ENCODE measurements at regions not wholly inside any gene's neighbourhood (a gene's known extent, or its start where the extent isn't known, plus 50 kb on each side); places are given as distances from the start of the nearest gene placed in this dataset.

DNA sequence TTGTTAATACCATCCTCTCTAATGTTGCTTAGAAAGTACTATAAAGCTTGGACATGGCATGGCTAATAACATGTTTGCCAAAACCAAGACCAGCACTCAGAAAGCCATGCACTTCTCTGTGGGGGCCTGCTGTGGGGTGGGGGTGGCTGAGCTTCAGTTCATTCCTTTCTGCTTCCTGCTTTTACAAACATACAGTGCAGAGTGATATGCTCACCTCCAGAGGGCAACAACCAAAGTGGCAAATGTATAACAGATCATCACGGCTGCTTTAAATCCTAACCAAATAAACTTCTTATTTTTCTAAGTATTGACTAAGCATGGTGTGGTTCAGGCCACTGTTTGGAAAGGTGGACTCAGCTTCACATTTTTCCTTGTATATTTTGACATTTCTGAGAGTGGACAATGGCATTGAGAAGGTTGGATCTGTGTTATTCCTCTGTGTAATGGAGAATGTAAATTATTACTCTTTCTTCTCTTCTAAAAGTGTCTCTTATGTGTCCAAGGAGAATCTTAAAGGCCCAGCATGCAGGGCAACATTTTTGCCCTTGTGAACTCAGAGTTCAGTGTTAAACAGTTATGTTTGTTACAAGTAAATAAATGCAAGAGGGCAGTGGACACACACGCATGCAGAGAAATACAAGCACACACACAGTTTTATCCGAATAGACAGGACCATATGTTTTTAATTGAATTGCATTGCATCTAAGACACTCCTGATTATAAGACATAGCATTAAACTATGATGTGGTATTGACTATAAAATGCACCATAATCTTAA lies 186.1 kb downstream of the HERPUD2 start:
- DNase-seq (ENCODE audit: low read depth in 2 of 3, low spot score in 1 of 3) = no peak

DNA sequence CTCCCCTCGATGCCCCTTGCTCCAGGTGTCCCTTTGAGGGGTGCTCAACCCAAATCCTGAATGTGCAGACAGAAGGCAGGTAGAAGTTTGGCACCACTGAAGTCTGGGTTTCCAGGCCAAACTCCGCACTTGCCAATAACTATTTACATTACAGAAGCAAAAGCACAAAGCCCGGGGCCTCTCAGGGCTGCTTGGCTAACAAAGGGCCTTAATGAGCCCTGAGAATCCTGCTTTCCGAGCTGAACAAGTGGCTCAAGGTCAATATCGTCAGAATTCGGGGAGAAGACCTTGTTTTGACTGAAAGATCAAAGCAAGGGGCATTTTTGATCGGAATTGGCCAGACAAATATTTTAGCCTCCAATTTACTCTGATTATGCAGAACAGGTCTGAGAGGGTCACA lies 189.9 kb downstream of the HERPUD2 start:
- no peak for DNase-seq (ENCODE audit: low read depth in 2 of 3, low spot score in 1 of 3)

GRCh38 chr7:35504365-35504764 lies 190.6 kb downstream of the HERPUD2 start:
- no peak for DNase-seq (ENCODE audit: low read depth in 2 of 3, low spot score in 1 of 3)

- no peak for DNase-seq (ENCODE audit: low read depth in 2 of 3, low spot score in 1 of 3)
Measured at GRCh38 chr7:35501681-35502080, 193.3 kb downstream of the HERPUD2 start.

- no peak for DNase-seq (ENCODE audit: low read depth in 2 of 3, low spot score in 1 of 3)
Measured at GRCh38 chr7:35499226-35499625, 195.7 kb downstream of the HERPUD2 start.

DNA sequence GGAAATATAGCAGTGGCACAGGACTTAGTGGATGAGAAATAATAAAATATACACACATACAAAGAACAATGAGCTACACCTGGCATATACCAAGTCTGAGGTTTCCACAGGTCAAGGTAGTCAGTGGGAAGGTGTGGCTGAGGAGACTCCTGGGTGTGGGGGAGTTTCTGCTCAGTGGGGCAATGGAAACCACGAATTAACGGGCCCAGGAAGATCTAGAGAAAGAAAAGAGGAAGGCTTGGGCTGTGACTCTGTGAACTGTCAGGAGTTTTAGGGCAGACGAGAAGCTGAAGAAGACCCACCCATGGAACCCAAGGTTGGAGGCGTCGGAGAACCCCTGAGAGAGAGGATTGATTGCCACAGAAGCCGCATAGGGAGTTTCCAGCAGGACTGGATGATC lies 196.5 kb downstream of the HERPUD2 start:
- no peak for DNase-seq (ENCODE audit: low read depth in 2 of 3, low spot score in 1 of 3)

- no peak for DNase-seq (ENCODE audit: low read depth in 2 of 3, low spot score in 1 of 3)
Measured at GRCh38 chr7:35495844-35496243, 199.1 kb downstream of the HERPUD2 start.

DNA sequence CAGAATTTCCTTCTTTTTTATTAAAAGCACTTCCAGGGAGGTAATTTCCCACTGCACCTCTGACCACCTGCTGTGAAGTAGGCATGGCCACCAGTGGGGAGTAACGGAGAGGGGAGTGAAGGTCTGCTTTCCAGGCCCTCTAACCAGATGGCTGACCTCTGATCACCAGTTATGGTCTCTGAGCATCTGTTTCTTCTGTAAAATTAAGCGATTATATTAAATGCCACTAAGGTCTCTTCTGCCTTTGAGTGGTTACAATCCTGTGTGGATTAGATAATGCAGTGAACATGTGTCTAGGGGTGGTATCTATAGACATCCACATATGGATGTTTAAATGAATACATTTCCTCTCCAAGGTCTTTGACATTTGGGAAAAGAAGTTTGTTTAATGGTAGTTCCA lies 199.6 kb downstream of the HERPUD2 start:
- no peak for DNase-seq (ENCODE audit: low read depth in 2 of 3, low spot score in 1 of 3)

GRCh38 chr7:35494407-35494806 lies 200.5 kb downstream of the HERPUD2 start:
- DNase-seq (ENCODE audit: low read depth in 2 of 3, low spot score in 1 of 3) = no peak

DNA sequence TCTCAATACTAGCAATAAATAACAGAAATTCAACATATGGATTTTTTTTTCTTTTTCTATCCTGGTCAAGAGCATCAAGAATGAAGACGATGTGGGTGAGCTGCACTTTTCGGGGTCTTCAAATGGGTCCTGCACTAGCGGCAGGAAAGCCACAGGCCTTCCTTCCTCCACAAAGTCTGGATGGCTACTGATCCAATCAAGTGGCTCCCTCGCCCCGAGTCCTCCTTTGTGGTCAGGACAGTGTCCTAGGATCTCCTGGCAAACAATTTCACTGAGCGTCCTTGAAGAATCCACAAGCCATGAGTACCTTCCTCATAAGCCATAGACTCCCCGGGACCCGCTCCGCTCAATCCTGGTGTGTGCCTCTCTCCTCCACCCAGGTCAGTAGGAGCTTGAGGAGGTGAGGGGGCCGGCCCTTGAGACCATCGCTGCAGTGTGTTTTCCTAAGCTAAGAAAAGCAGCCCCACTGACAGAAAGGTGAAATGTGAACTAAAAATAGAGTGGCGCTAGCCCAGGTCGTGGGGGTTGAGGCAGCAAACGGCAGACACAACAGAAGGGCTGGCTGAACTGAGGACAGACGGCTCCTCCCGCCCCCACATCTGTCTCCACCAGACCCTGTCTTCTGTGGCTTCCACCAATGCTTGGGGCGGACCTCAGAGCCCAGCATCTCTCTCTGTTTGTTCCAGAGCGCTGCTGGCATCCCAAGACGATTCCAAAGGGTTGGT lies 202.3 kb downstream of the HERPUD2 start:
- DNase-seq (ENCODE audit: low read depth in 2 of 3, low spot score in 1 of 3) = no peak

DNA sequence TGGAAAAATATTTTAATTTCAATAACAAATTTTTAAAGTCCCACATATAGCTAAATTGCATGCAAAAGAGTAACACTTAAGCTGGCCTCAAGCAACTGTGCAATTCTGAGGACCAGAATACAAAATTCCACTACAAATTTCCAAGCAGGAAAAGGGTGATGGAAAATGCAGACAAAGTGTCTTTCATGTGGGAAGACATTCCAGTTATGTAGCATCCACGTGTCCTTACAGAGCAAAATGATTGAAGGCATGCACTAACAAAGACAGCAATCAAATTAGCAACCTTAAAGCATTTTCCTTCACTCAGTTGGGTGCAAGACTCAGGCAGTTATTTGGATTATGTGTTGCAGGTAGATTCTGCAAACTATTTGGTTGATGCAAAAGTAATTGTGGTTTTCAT lies 203.7 kb downstream of the HERPUD2 start:
- DNase-seq (ENCODE audit: low read depth in 2 of 3, low spot score in 1 of 3) = no peak

GRCh38 chr7:35487841-35488240 lies 207.1 kb downstream of the HERPUD2 start:
- no peak for DNase-seq (ENCODE audit: low read depth in 2 of 3, low spot score in 1 of 3)

DNA sequence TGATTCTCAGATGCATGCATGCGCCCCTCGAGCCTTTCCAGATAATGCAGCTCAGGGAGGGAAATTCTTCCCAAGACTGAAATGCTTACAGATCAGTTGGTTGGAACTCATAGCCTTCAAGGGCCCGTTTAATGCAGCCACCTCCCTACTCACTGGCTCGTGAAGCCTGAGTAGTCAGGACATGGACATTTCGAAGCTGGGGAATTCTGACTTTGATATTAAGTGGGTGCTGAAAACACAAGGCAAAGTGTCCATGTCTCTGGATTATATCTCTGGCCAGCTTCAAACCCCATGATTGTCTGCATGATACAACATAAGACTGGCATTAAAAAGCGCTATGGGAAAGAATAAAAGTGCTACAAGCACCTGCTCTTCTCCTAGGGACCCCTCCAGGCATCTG lies 207.5 kb downstream of the HERPUD2 start:
- no peak for DNase-seq (ENCODE audit: low read depth in 2 of 3, low spot score in 1 of 3)

- DNase-seq (ENCODE audit: low read depth in 2 of 3, low spot score in 1 of 3) = no peak
Measured at GRCh38 chr7:35485436-35485835, 209.5 kb downstream of the HERPUD2 start.

- no peak for DNase-seq (ENCODE audit: low read depth in 2 of 3, low spot score in 1 of 3)
Measured at GRCh38 chr7:35483568-35483967, 211.4 kb downstream of the HERPUD2 start.

GRCh38 chr7:35482231-35482630 lies 212.7 kb downstream of the HERPUD2 start:
- DNase-seq (ENCODE audit: low read depth in 2 of 3, low spot score in 1 of 3) = no peak

GRCh38 chr7:35480806-35481205 lies 214.1 kb downstream of the HERPUD2 start:
- no peak for DNase-seq (ENCODE audit: low read depth in 2 of 3, low spot score in 1 of 3)

DNA sequence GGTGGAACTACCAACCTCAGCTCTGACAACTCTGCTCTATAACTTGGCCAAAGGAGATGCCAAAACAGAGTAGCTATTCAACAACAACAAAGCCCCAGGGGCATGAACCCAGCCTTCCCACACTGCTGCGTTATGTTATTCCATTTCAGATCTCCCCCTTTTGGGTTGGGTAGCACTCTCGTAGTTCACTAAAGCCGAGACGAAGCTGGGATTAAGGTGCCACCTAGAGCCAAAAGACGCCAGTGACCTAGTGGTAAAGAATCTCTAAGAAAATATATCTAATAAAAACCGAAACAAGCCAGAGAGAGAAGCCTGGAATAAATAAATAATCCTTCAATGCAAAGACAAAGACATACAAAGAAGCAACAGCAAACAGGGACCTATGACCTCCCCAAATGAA lies 217.3 kb downstream of the HERPUD2 start:
- DNase-seq (ENCODE audit: low read depth in 2 of 3, low spot score in 1 of 3) = no peak

DNA sequence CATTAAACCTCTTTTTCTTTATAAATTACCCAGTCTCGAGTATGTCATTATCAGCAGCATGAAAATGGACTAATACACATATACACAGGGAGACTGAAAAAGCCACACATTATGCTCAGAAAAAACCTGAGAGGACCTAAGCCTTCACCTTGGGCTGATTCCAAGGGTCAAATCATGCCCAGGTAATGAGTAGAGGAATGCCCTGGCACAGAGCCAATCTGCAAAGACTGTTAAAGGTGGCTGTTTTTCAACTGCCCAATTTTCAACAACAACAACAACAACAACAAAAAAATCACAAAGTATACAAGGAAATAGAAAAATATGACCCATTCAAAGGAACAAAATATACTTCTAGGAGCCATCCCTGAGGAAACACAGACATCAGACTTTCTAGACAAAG lies 220.2 kb upstream of the TBX20 start:
- DNase-seq (ENCODE audit: low read depth in 2 of 3, low spot score in 1 of 3) = no peak

- DNase-seq (ENCODE audit: low read depth in 2 of 3, low spot score in 1 of 3) = no peak
Measured at GRCh38 chr7:35468606-35469005, 214.7 kb upstream of the TBX20 start.

DNA sequence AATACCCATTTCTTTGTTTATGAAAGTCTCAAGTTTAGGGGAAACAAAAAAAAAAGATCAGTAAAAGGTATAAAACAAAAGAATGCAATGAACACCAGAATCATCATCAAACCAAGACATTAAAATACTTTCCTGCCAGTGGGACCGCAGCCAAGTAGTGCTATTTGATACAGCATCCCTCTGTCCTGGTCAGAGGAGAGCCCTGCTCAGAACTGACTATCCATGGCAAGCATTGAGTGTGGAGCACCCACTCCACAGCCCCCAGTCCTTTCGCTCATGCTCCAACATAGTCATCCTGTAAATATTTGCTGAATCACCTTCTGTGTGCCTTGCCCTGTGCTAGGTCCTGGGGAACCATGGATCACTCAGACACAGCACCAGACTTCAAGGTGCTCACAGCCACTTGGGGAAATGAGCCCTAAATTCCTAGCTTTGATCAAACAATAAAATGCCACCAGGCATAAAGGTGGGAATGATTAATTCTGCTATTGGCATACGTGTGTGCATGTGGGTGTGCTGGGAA lies 213.6 kb upstream of the TBX20 start:
- DNase-seq (ENCODE audit: low read depth in 2 of 3, low spot score in 1 of 3) = no peak

GRCh38 chr7:35465791-35466336 lies 212.0 kb upstream of the TBX20 start:
- no peak for DNase-seq (ENCODE audit: low read depth in 2 of 3, low spot score in 1 of 3)

Data from stimulated activated CD4-positive, alpha-beta T cell treated with anti-CD3 and anti-CD28 coated beads, Interleukin-12 subunit alpha, Interleukin-12 subunit beta, amount 100 ng/mL, for 48 hours (primary cell).